WTC11 (cell line): ENCODE measurements at regions not wholly inside any gene's neighbourhood (a gene's known extent, or its start where the extent isn't known, plus 50 kb on each side); places are given as distances from the start of the nearest gene placed in this dataset.

Experiments
- ATAC-seq: fragments of 200-7000 bp; cut with Tn5 transposase; 2 replicates; pipeline ENCODE4 v1.10.0; 2021; ENCODE audit warnings: mild to moderate bottlenecking, moderate library complexity
- CTCF ChIA-PET: fragments of 300-600 bp; sonication (Branson Sonifier 250); formaldehyde crosslinking; loops from one replicate; lab custom pipeline; 2021; ENCODE audit warnings: antibody characterized with exemption; lab: Charles Lee
- POLR2A ChIA-PET: fragments of 350-600 bp; sonication (Branson Sonifier 250); formaldehyde crosslinking; loops from one replicate; lab custom pipeline; 2021; ENCODE audit warnings: antibody characterized with exemption; lab: Charles Lee
- DNase-seq: peaks from one replicate; pipeline ENCODE4 v3.0.0; 2021; ENCODE audit warnings: low spot score
- H3K27ac Mint-ChIP-seq: 2 replicates; pipeline ENCODE4 v1.8.0; 2021; ENCODE audit warnings: mixed read lengths
- H3K27me3 Mint-ChIP-seq: 2 replicates; pipeline ENCODE4 v1.8.0; 2021; ENCODE audit warnings: low read depth, mild to moderate bottlenecking, moderate library complexity, mixed read lengths
- H3K36me3 Mint-ChIP-seq: 2 replicates; pipeline ENCODE4 v1.8.0; 2021; ENCODE audit warnings: mixed read lengths
- H3K4me1 Mint-ChIP-seq: 2 replicates; pipeline ENCODE4 v1.8.0; 2022; ENCODE audit warnings: mixed read lengths
- H3K4me3 Mint-ChIP-seq: 2 replicates; pipeline ENCODE4 v1.8.0; 2021; ENCODE audit warnings: mild to moderate bottlenecking, moderate library complexity, mixed read lengths
- H3K9me3 Mint-ChIP-seq: 2 replicates; pipeline ENCODE4 v1.8.0; 2021; ENCODE audit warnings: mixed read lengths
- ATF1 ChIP-seq: sonication (generic); formaldehyde crosslinking; IDR thresholded peaks from 2 replicates; pipeline ENCODE4 v1.8.1; 2023; ENCODE audit warnings: mild to moderate bottlenecking, moderate library complexity, missing genetic modification reagents
- ELF4 ChIP-seq: sonication (generic); formaldehyde crosslinking; IDR thresholded peaks from 2 replicates; pipeline ENCODE4 v1.8.1; 2022; ENCODE audit warnings: low read depth, mild to moderate bottlenecking, moderate library complexity, missing genetic modification reagents
- MXD4 ChIP-seq: fragments of 250-450 bp; sonication (Bioruptor Pico); IDR thresholded peaks from 2 replicates; pipeline ENCODE4 v1.8.0; 2021; ENCODE audit warnings: mild to moderate bottlenecking, moderate library complexity, borderline replicate concordance
- NFATC4 ChIP-seq: fragments of 250-450 bp; sonication (Bioruptor Pico); IDR thresholded peaks from 2 replicates; pipeline ENCODE4 v1.9.0; 2021; ENCODE audit warnings: mild to moderate bottlenecking
- NR2C2 ChIP-seq: sonication (generic); formaldehyde crosslinking; IDR thresholded peaks from 2 replicates; pipeline ENCODE4 v1.8.0; 2022; ENCODE audit warnings: mild to moderate bottlenecking, missing genetic modification reagents
- NR3C1 ChIP-seq: sonication (generic); formaldehyde crosslinking; conservative IDR thresholded peaks from 2 replicates; pipeline ENCODE4 v1.8.1; 2023; ENCODE audit warnings: low read depth, mild to moderate bottlenecking, missing genetic modification reagents
- OVOL2 ChIP-seq: fragments of 250-450 bp; sonication (Bioruptor Pico); IDR thresholded peaks from 2 replicates; pipeline ENCODE4 v1.9.0; 2021; ENCODE audit warnings: mild to moderate bottlenecking, borderline replicate concordance
- RELA ChIP-seq: sonication (generic); formaldehyde crosslinking; IDR thresholded peaks from 2 replicates; pipeline ENCODE4 v1.8.1; 2022; ENCODE audit warnings: missing genetic modification reagents, mild to moderate bottlenecking, borderline replicate concordance
- SMAD4 ChIP-seq: sonication (generic); formaldehyde crosslinking; IDR thresholded peaks from 2 replicates; pipeline ENCODE4 v1.8.0; 2022; ENCODE audit warnings: mild to moderate bottlenecking, missing genetic modification reagents
- SP1 ChIP-seq: sonication (generic); formaldehyde crosslinking; conservative IDR thresholded peaks from 2 replicates; pipeline ENCODE4 v1.8.1; 2022; ENCODE audit warnings: missing genetic modification reagents
- ZNF396 ChIP-seq: fragments of 250-450 bp; sonication (Bioruptor Pico); IDR thresholded peaks from 2 replicates; pipeline ENCODE4 v1.8.0; 2021; ENCODE audit warnings: mild to moderate bottlenecking, moderate library complexity, borderline replicate concordance
- ZNF416 ChIP-seq: fragments of 250-450 bp; sonication (Bioruptor Pico); IDR thresholded peaks from 2 replicates; pipeline ENCODE4 v1.9.0; 2021; ENCODE audit warnings: mild to moderate bottlenecking, inconsistent platforms
- TF ChIP-seq, protein P1 (sequence below): sonication (generic); formaldehyde crosslinking; IDR thresholded peaks from 2 replicates; pipeline ENCODE4 v1.8.0; 2022; ENCODE audit warnings: mild to moderate bottlenecking, missing genetic modification reagents
- TF ChIP-seq, protein P2 (sequence below): fragments of 250-450 bp; sonication (Bioruptor Pico); IDR thresholded peaks from 2 replicates; pipeline ENCODE4 v2.1.2; 2022; ENCODE audit warnings: mild to moderate bottlenecking, moderate library complexity
- TF ChIP-seq, protein P3 (sequence below): sonication (generic); formaldehyde crosslinking; IDR thresholded peaks from 2 replicates; pipeline ENCODE4 v1.8.1; 2022; ENCODE audit warnings: mild to moderate bottlenecking, moderate library complexity, missing genetic modification reagents
- TF ChIP-seq, protein P4 (sequence below): fragments of 200-600 bp; IDR thresholded peaks from 2 replicates; pipeline ENCODE4 v1.8.0; 2022; ENCODE audit warnings: antibody characterized with exemption
- TF ChIP-seq, protein P5 (sequence below): fragments of 250-450 bp; sonication (Bioruptor Pico); IDR thresholded peaks from 2 replicates; pipeline ENCODE4 v1.9.0; 2021; ENCODE audit warnings: mild to moderate bottlenecking
- TF ChIP-seq, protein P6 (sequence below): sonication (generic); formaldehyde crosslinking; IDR thresholded peaks from 2 replicates; pipeline ENCODE4 v1.8.1; 2022; ENCODE audit warnings: missing genetic modification reagents, borderline replicate concordance

DNA sequence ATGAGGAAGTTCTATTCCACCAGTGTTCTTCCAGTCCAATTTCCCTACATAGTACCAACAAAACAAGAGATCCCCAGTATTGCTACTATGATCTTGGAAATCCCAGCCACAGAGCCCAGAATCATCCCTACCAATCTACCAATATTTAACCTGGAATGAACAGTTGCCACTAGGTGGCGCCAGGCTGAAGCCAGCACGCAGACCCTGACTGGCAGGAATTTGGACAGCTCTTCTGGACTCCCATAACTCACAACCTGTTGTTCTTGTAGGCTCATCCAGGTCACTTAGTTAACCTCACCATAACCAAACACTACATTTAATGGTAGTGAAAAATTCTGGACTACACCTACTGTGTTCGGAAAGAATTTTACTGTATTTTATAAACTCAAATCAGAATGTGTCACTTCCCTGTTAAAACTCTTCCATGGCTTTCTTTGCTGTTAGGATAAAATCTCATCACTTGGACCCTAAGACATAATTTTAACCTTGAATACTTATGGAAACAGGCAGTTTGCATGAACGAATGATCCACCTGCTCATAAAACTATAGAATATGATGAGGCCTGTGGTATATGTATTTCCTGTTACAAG lies 59.8 kb upstream of the SLC38A11 start:
- CTCF ChIA-PET: interaction anchor here (0.6 to 3.3 kb wide), 12 partner anchors 21 to 1442 kb away, joined by 3 to 82 read pairs (median 3); partner anchors contain the start of genes SCN2A and SCN3A
- peaks cover under 1% of the 10 kb centered on the region; the same call in 1 of the 2 replicates for H3K36me3 Mint-ChIP-seq
- peak; percentile 75 for DNase-seq
- TF ChIP-seq, protein P1, sequence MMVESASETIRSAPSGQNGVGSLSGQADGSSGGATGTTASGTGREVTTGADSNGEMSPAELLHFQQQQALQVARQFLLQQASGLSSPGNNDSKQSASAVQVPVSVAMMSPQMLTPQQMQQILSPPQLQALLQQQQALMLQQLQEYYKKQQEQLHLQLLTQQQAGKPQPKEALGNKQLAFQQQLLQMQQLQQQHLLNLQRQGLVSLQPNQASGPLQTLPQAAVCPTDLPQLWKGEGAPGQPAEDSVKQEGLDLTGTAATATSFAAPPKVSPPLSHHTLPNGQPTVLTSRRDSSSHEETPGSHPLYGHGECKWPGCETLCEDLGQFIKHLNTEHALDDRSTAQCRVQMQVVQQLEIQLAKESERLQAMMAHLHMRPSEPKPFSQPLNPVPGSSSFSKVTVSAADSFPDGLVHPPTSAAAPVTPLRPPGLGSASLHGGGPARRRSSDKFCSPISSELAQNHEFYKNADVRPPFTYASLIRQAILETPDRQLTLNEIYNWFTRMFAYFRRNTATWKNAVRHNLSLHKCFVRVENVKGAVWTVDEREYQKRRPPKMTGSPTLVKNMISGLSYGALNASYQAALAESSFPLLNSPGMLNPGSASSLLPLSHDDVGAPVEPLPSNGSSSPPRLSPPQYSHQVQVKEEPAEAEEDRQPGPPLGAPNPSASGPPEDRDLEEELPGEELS (CRISPR knock-in tag): no peak
- TF ChIP-seq, protein P2, sequence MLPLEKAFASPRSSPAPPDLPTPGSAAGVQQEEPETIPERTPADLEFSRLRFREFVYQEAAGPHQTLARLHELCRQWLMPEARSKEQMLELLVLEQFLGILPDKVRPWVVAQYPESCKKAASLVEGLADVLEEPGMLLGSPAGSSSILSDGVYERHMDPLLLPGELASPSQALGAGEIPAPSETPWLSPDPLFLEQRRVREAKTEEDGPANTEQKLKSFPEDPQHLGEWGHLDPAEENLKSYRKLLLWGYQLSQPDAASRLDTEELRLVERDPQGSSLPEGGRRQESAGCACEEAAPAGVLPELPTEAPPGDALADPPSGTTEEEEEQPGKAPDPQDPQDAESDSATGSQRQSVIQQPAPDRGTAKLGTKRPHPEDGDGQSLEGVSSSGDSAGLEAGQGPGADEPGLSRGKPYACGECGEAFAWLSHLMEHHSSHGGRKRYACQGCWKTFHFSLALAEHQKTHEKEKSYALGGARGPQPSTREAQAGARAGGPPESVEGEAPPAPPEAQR (CRISPR knock-in tag): no peak
- TF ChIP-seq ATF1 (CRISPR knock-in tag): no peak
- TF ChIP-seq, protein P3, sequence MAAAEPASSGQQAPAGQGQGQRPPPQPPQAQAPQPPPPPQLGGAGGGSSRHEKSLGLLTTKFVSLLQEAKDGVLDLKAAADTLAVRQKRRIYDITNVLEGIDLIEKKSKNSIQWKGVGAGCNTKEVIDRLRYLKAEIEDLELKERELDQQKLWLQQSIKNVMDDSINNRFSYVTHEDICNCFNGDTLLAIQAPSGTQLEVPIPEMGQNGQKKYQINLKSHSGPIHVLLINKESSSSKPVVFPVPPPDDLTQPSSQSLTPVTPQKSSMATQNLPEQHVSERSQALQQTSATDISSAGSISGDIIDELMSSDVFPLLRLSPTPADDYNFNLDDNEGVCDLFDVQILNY: no peak
- TF ChIP-seq, protein P4, sequence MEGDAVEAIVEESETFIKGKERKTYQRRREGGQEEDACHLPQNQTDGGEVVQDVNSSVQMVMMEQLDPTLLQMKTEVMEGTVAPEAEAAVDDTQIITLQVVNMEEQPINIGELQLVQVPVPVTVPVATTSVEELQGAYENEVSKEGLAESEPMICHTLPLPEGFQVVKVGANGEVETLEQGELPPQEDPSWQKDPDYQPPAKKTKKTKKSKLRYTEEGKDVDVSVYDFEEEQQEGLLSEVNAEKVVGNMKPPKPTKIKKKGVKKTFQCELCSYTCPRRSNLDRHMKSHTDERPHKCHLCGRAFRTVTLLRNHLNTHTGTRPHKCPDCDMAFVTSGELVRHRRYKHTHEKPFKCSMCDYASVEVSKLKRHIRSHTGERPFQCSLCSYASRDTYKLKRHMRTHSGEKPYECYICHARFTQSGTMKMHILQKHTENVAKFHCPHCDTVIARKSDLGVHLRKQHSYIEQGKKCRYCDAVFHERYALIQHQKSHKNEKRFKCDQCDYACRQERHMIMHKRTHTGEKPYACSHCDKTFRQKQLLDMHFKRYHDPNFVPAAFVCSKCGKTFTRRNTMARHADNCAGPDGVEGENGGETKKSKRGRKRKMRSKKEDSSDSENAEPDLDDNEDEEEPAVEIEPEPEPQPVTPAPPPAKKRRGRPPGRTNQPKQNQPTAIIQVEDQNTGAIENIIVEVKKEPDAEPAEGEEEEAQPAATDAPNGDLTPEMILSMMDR: peak; percentile 76
- H3K4me3 Mint-ChIP-seq: no peak overlapping the region
- H3K9me3 Mint-ChIP-seq: peaks cover 6% of the 10 kb centered on the region
- POLR2A ChIA-PET: no interaction called here
- no peaks in the 10 kb centered on the region for H3K27me3 Mint-ChIP-seq
- peak; percentile 51 for ATAC-seq
- peaks cover 8% of the 10 kb centered on the region for H3K4me1 Mint-ChIP-seq
- no peak overlapping the region for H3K27ac Mint-ChIP-seq

DNA sequence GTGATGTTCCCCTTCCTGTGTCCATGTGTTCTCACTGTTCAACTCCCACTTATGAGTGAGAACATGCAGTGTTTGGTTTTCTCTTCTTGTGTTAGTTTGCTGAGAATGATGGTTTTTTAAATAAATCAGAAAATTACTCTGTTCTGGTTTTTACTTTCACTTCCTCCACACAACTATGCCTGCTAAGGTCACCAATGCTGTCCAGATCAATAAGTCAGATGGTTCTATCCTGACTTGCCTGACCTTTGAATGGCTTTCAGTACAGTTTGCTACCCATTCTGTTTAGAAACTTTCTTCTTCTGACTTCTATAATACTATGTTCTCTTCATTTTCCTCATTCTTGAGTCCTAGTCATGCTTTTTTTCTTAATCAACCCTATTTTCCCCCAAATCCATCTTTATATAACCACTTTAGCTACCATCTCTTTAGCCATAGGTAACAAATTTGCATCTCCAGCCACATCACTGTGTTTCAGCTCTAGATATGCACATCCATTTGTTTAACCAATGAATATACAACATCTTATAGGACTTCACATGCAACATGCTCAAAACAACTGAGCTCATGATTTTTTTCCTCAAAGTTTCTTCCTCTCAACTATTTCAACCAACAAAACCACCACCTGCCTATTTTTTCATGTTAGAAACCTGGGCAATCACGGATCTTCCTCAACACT lies 58.8 kb upstream of the SLC38A11 start:
- no peak for TF ChIP-seq MXD4 (CRISPR knock-in tag)
- TF ChIP-seq, protein P5, sequence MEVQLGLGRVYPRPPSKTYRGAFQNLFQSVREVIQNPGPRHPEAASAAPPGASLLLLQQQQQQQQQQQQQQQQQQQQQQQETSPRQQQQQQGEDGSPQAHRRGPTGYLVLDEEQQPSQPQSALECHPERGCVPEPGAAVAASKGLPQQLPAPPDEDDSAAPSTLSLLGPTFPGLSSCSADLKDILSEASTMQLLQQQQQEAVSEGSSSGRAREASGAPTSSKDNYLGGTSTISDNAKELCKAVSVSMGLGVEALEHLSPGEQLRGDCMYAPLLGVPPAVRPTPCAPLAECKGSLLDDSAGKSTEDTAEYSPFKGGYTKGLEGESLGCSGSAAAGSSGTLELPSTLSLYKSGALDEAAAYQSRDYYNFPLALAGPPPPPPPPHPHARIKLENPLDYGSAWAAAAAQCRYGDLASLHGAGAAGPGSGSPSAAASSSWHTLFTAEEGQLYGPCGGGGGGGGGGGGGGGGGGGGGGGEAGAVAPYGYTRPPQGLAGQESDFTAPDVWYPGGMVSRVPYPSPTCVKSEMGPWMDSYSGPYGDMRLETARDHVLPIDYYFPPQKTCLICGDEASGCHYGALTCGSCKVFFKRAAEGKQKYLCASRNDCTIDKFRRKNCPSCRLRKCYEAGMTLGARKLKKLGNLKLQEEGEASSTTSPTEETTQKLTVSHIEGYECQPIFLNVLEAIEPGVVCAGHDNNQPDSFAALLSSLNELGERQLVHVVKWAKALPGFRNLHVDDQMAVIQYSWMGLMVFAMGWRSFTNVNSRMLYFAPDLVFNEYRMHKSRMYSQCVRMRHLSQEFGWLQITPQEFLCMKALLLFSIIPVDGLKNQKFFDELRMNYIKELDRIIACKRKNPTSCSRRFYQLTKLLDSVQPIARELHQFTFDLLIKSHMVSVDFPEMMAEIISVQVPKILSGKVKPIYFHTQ (CRISPR knock-in tag): no peak
- TF ChIP-seq RELA (CRISPR knock-in tag): no peak
- TF ChIP-seq, protein P3: no peak
- no peak for TF ChIP-seq SP1 (CRISPR knock-in tag)
- TF ChIP-seq OVOL2: no peak
- no peak for TF ChIP-seq SMAD4
- no peak for TF ChIP-seq NR2C2
- TF ChIP-seq ELF4: no peak
- TF ChIP-seq, protein P6, sequence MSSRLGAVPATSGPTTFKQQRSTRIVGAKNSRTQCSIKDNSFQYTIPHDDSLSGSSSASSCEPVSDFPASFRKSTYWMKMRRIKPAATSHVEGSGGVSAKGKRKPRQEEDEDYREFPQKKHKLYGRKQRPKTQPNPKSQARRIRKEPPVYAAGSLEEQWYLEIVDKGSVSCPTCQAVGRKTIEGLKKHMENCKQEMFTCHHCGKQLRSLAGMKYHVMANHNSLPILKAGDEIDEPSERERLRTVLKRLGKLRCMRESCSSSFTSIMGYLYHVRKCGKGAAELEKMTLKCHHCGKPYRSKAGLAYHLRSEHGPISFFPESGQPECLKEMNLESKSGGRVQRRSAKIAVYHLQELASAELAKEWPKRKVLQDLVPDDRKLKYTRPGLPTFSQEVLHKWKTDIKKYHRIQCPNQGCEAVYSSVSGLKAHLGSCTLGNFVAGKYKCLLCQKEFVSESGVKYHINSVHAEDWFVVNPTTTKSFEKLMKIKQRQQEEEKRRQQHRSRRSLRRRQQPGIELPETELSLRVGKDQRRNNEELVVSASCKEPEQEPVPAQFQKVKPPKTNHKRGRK (CRISPR knock-in tag): no peak
- no peak for TF ChIP-seq NR3C1 (CRISPR knock-in tag)
- no peak for TF ChIP-seq ZNF416
- no peak for TF ChIP-seq NFATC4 (CRISPR knock-in tag)
- TF ChIP-seq ZNF396 (CRISPR knock-in tag): no peak
- TF ChIP-seq, protein P1 (CRISPR knock-in tag): no peak
- TF ChIP-seq, all 79 proteins: peak for 0
- Mint-ChIP-seq H3K9me3 (no peaks in the 10 kb centered on the region), H3K4me3 (no peak overlapping the region), H3K36me3 (no peaks in the 10 kb centered on the region), H3K27me3 (no peaks in the 10 kb centered on the region), H3K4me1 (peaks cover 8% of the 10 kb centered on the region), H3K27ac (no peak overlapping the region)
- DNase-seq (no peak), ATAC-seq (no peak)
- CTCF ChIA-PET: interaction anchor here (1.0 to 3.3 kb wide), 4 partner anchors 55 to 205 kb away, joined by 3 to 82 read pairs (median 17); partner anchors contain the start of gene SCN3A
- POLR2A ChIA-PET: no interaction called here
